ENCODE measurements at regions not wholly inside any gene's neighbourhood (a gene's known extent, or its start where the extent isn't known, plus 50 kb on each side); places are given as distances from the start of the nearest gene placed in this dataset.
"Not testable (repeated sequence)": the region's sequence is repeated elsewhere in the genome, so short reads cannot be mapped to it uniquely, and the experiment has no call there.

DNA sequence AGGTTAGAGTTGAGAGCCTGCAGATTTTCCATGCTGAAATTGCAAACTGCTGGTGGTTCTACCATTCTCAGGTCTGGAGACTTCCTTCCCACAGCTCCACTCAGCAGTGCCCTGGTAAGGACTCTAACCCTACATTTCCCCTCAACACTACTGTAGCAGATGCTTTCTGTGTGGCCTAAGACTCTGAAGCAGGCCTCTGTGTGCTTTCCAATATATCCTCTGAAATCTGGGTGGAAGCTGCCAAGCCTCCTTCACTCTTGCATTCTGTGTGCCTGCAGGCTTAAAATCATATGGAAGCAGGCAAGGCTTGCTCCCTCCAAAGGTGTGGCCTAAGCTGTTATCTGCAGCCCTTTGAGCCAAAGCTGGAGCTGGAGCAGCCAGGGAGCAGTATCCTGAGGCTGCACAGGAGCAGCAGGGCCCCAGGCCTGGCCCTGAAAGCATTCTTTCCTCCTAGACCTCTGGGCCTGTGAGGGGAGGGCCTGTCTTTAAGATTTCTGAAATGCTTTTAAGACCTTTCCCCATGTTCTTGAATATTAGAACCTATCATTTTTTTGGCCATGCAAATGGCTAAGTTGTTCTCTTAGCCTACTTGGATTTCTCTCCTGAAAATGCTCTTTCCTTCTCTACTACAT lies 134.1 kb upstream of the TSHZ3 start:
- TF ChIP-seq, protein P1, sequence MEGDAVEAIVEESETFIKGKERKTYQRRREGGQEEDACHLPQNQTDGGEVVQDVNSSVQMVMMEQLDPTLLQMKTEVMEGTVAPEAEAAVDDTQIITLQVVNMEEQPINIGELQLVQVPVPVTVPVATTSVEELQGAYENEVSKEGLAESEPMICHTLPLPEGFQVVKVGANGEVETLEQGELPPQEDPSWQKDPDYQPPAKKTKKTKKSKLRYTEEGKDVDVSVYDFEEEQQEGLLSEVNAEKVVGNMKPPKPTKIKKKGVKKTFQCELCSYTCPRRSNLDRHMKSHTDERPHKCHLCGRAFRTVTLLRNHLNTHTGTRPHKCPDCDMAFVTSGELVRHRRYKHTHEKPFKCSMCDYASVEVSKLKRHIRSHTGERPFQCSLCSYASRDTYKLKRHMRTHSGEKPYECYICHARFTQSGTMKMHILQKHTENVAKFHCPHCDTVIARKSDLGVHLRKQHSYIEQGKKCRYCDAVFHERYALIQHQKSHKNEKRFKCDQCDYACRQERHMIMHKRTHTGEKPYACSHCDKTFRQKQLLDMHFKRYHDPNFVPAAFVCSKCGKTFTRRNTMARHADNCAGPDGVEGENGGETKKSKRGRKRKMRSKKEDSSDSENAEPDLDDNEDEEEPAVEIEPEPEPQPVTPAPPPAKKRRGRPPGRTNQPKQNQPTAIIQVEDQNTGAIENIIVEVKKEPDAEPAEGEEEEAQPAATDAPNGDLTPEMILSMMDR (conservative IDR thresholded peaks at IDR 0.05; ENCODE audit: low read depth), result no peak
- CTCF ChIA-PET, result no interaction called here
- H3K27ac ChIP-seq, result no peak overlapping the region
- POLR2A ChIA-PET (ENCODE audit: low non-redundant PET), result no interaction called here
- DNase-seq (ENCODE audit: low spot score), result no peak

DNA sequence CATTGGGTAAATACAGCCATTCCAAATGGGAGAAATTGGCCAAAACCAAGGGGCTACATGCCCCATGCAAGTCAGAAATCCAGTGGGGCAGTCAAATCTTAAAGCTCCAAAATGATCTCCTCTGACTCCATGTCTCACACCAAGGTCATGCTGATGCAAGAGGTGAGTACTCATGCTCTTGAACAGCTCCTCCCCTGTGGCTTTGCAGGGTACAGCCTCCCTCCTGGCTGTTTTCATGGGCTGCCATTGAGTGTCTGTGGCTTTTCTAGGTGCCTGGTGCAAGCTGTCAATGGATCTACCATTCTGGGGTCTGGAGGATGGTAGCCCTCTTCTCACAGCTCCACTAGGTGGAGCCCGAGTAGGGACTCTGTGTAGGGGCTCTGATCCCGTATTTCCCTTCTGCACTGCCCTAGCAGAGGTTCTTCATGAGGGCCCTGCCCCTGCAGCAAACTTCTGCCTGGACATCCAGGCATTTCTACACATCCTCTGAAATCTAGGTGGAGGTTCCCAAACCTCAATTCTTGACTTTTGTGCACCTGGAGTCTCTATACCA lies 135.7 kb upstream of the TSHZ3 start:
- POLR2A ChIA-PET (ENCODE audit: low non-redundant PET); H3K27ac ChIP-seq; DNase-seq (ENCODE audit: low spot score): not testable (repeated sequence)
- CTCF ChIA-PET, result interaction anchor here (0.6 to 0.7 kb wide), 2 partner anchors 404 to 753 kb away, joined by 3 read pairs; no protein-coding TSS in a partner anchor

DNA sequence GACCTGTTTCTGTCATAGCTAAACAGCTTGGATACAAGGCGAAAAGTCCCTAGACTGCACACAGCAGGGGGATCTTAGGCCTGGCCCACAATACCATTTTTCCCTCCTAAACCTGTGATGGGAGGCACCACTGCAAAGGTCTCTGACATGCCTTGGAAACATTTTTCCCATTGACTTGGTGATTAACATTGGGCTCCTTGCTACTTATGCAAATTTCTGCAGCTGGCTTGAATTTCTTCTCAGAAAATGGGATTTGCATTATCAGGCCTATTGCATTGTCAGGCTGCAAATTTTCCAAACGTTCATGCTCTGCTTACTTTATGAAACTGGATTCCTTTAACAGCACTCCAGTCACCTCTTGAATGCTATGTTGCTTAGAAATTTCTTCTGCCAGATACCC lies 136.2 kb upstream of the TSHZ3 start:
- ChIA-PET POLR2A (ENCODE audit: low non-redundant PET) (no interaction called here), CTCF (interaction anchor here (0.6 to 0.7 kb wide), 2 partner anchors 404 to 752 kb away, joined by 3 read pairs; no protein-coding TSS in a partner anchor)
- H3K27ac ChIP-seq, result no peak overlapping the region
- TF ChIP-seq, protein P1 (conservative IDR thresholded peaks at IDR 0.05; ENCODE audit: low read depth), result no peak
- no peak for DNase-seq (ENCODE audit: low spot score)

DNA sequence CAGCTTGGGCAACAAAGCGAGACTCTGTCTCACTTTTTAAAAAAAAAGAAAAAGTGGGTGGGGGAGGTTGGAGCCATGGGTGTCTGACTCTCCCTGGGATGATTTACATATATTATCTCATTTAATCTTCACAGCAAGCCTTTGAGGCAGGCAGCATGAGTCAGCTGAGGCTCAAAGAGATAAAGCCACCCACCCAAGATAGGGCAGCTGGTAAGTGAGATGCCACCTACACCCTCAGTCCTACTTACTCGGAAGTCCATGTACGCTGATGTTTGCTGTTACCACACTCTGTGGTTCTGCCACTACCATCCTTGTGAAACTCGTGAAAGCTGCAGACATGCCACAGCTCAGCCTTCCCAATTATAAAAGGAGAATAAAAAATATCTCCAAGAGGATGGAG lies 142.0 kb upstream of the TSHZ3 start:
- no peak for DNase-seq (ENCODE audit: low spot score)
- ChIA-PET POLR2A (ENCODE audit: low non-redundant PET) (no interaction called here), CTCF (no interaction called here)
- TF ChIP-seq, protein P1 (conservative IDR thresholded peaks at IDR 0.05; ENCODE audit: low read depth), result no peak
- no peak overlapping the region for H3K27ac ChIP-seq

DNA sequence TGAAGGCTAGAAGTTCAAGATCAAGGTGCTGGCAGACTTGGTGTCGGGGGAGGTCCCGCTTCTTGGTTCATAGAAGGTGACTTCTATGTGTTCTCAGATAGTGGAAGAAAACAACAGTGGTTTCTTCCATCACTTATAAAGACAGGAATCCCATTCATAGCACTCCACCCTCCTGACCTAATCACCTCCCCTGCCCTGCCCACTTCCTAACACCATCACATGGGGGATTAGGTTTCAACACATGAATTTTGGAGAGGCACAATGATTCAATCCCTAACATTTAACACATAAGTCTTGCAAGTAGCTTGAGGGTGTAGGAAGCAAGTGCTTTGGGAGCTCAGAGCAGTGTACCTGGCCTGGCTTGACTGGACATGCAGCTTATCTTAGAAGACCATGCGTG lies 142.8 kb upstream of the TSHZ3 start:
- no peak for DNase-seq (ENCODE audit: low spot score)
- CTCF ChIA-PET, result no interaction called here
- TF ChIP-seq, protein P1 (conservative IDR thresholded peaks at IDR 0.05; ENCODE audit: low read depth), result no peak
- POLR2A ChIA-PET (ENCODE audit: low non-redundant PET), result no interaction called here
- no peak overlapping the region for H3K27ac ChIP-seq

DNA sequence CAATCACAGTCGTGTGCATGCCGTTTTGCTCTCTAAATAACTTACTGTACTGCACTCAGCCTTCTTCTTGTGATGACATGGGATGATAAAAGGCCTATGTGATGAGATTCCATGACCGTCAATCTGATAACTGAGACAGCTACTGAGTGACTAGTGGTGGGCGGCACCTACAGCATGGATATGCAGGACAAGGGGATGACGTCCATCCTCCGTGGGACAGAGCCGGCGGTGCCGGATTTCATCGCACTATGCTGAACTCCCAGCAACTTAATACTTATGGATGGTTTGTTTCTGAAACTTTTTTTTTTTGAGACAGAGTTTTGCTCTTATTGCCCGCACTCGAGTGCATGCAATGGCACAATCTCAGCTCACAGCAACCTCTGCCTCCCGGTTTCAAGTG lies 146.8 kb upstream of the TSHZ3 start:
- H3K27ac ChIP-seq, result no peak overlapping the region
- CTCF ChIA-PET, result no interaction called here
- no peak for DNase-seq (ENCODE audit: low spot score)
- POLR2A ChIA-PET (ENCODE audit: low non-redundant PET), result no interaction called here
- TF ChIP-seq, protein P1 (conservative IDR thresholded peaks at IDR 0.05; ENCODE audit: low read depth), result no peak

DNA sequence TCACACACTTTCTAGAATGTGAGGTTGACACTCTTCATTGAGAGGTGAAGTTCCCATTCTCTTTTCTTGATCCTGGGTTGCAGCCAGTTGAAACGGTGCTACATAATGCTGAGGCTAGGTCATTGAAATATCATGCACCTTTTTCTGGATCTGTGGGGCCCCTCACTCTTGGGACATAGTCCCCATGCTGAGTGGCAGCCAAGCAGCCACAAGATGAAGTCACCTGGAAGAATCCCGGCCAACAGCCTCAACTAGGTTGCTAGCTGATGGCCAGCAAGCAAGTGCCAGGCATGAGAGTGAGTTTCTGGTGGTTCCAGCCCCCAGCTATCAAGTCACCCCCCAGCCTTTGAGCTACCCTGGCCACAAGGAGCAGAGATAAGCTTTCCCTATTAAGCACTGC lies 148.5 kb upstream of the TSHZ3 start:
- no peak overlapping the region for H3K27ac ChIP-seq
- TF ChIP-seq, protein P1 (conservative IDR thresholded peaks at IDR 0.05; ENCODE audit: low read depth), result no peak
- POLR2A ChIA-PET (ENCODE audit: low non-redundant PET), result no interaction called here
- CTCF ChIA-PET, result no interaction called here
- no peak for DNase-seq (ENCODE audit: low spot score)
